ENCODE measurements at regions not wholly inside any gene's neighbourhood (a gene's known extent, or its start where the extent isn't known, plus 50 kb on each side); places are given as distances from the start of the nearest gene placed in this dataset.

DNA sequence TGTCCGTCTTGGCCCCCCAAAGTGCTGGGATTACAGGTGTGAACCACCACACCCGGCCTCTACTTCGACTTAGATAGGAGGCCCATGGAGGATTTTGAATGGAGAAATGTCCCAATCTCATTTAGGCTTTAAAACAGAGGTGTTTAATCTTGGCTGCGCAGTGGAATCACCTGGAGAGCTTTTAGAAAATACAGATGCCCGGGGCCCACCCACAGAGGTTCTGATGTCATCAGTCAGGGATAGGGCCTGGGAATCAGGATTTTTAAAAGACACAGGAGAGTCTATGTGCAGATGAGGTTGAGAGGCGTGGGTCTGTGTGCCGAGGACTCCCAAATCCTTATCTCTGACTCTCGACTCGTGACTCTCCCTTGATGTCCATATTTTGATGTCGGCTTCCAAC lies 124.0 kb upstream of the BOD1 start:
- H3K56ac ChIP-seq (ENCODE audit: extremely low read depth, insufficient read depth, low read length): no peak overlapping the region
- no peak overlapping the region for H3K27ac ChIP-seq (ENCODE audit: insufficient read depth, low read length)
- H3K4ac ChIP-seq (ENCODE audit: low read depth, low read length): no peak overlapping the region
- H3K4me3 ChIP-seq (ENCODE audit: insufficient read depth, low read depth, low read length): no peak overlapping the region
- in situ Hi-C loops (cut with MboI; ENCODE audit: low sequenced_read_pairs) (no loop called here), dilution Hi-C loops (cut with HindIII; ENCODE audit: low sequenced_read_pairs, unreplicated experiment) (no loop called here), intact Hi-C loops (cut with micrococcal nuclease) (no loop called here)
- H3K14ac ChIP-seq (replicated peaks; ENCODE audit: low read depth, low read length): no peak overlapping the region
- BruUV-seq (replicated peaks): no TSS peak
- H4K8ac ChIP-seq (ENCODE audit: low read depth in 2 of 2, low read length in 2 of 2): no peak overlapping the region
- H2AK9ac ChIP-seq (replicated peaks; ENCODE audit: low read depth, low read length, poor library complexity): no peak overlapping the region
- no peaks in the 10 kb centered on the region for H3K4me1 ChIP-seq (ENCODE audit: control insufficient read depth, insufficient read depth, low read length)
- no peak for TF ChIP-seq MAZ (IDR thresholded peaks at IDR 0.05; ENCODE audit: borderline replicate concordance, low read depth, low read length)
- H2BK5ac ChIP-seq (ENCODE audit: low read depth, low read length, poor library complexity, severe bottlenecking): no peak overlapping the region
- no peaks in the 10 kb centered on the region for H3K9me3 ChIP-seq (ENCODE audit: control insufficient read depth, insufficient read depth, low read length)
- H2AFZ ChIP-seq (replicated peaks; ENCODE audit: low read length, poor library complexity): no peak overlapping the region
- ChIA-PET POLR2A (ENCODE audit: unreplicated experiment) (no interaction called here), CTCF (no interaction called here)
- H3K36me3 ChIP-seq (ENCODE audit: control insufficient read depth, insufficient read depth, low read length): no peaks in the 10 kb centered on the region
- no peak overlapping the region for H2BK20ac ChIP-seq (ENCODE audit: low read depth, low read length)
- H3K18ac ChIP-seq (ENCODE audit: low read depth, low read length): no peak overlapping the region
- DNase-seq (no peak), ATAC-seq (ENCODE audit: low read depth) (no peak)
- H3K4me2 ChIP-seq (ENCODE audit: low read depth, low read length): no peak overlapping the region
- peaks cover 4% of the 10 kb centered on the region; the same call in 1 of the 2 replicates for H3K9me1 ChIP-seq (ENCODE audit: insufficient read depth, low read length)
- H2BK15ac ChIP-seq (ENCODE audit: low read depth, low read length): no peak overlapping the region
- peaks cover 2% of the 10 kb centered on the region; the same call in 1 of the 2 replicates for H3K27me3 ChIP-seq (ENCODE audit: control insufficient read depth, insufficient read depth, low read length)
- H2AK5ac ChIP-seq (ENCODE audit: low read depth, low read length): no peak overlapping the region
- 75% methylated on average over 4 of the region's 10 CpGs; no CpG with 5 or more reads in 1 of the 2 experiments for WGBS, 2 experiments (ENCODE audit: extremely low coverage in 2 of 2, insufficient read length in 1 of 2)
- H4K20me1 ChIP-seq (ENCODE audit: insufficient read depth, low read length): no peaks in the 10 kb centered on the region
- H3K9ac ChIP-seq (ENCODE audit: low read depth, low read length): no peak overlapping the region
- H3K79me1 ChIP-seq (ENCODE audit: low read depth in 1 of 2, low read length in 2 of 2): no peaks in the 10 kb centered on the region
- no peak overlapping the region for H3K23ac ChIP-seq (ENCODE audit: low read depth, low read length)
- H4K5ac ChIP-seq (ENCODE audit: low read depth, low read length): no peak overlapping the region
- H4K91ac ChIP-seq (ENCODE audit: insufficient read depth, low read depth, low read length): no peak overlapping the region
- no peak overlapping the region for H2BK120ac ChIP-seq (ENCODE audit: low read depth, low read length)
